ENCODE measurements at regions not wholly inside any gene's neighbourhood (a gene's known extent, or its start where the extent isn't known, plus 50 kb on each side); places are given as distances from the start of the nearest gene placed in this dataset.

- 0 out of 2 replicates have a peak, but pooled peaks cover 3% of the 10 kb centered on the region for H3K9me3 ChIP-seq (ENCODE audit: insufficient read depth, low read depth, low read length)
- no peaks in the 10 kb centered on the region for H3K9me2 ChIP-seq (replicated peaks; ENCODE audit: low read depth, low read length)
- no peaks in the 10 kb centered on the region for H3K27me3 ChIP-seq (ENCODE audit: insufficient read depth, low read length, poor library complexity, severe bottlenecking)
- H3K4me3 ChIP-seq (ENCODE audit: low read length, poor library complexity, severe bottlenecking) = no peak overlapping the region
- H3K9ac ChIP-seq (ENCODE audit: low read depth, low read length, poor library complexity, severe bottlenecking) = no peak overlapping the region
- no peak overlapping the region for H2AFZ ChIP-seq (ENCODE audit: low read length)
- no peak overlapping the region for H3K4me2 ChIP-seq (ENCODE audit: low read depth, low read length, poor library complexity, severe bottlenecking)
- H3F3A ChIP-seq (ENCODE audit: low read depth) = no peaks in the 10 kb centered on the region
- no peaks in the 10 kb centered on the region for H4K20me1 ChIP-seq (ENCODE audit: insufficient read depth, low read length, poor library complexity, severe bottlenecking)
- TF ChIP-seq CTCF (conservative IDR thresholded peaks at IDR 0.05; ENCODE audit: low read length) (no peak), EZH2phosphoT487 (IDR thresholded peaks at IDR 0.05; ENCODE audit: borderline replicate concordance) (no peak)
- no peaks in the 10 kb centered on the region for H3K79me2 ChIP-seq (ENCODE audit: insufficient read depth, low read length)
- H3K4me1 ChIP-seq (ENCODE audit: insufficient read depth, low read length, poor library complexity, severe bottlenecking) = no peaks in the 10 kb centered on the region
- H3K36me3 ChIP-seq (ENCODE audit: insufficient read depth, low read length) = no peaks in the 10 kb centered on the region
Measured at GRCh38 chr10:125466685-125467084, 216.3 kb downstream of the TEX36 start.

GRCh38 chr10:125462845-125463244, 220.1 kb downstream of the TEX36 start:
- H4K20me1 ChIP-seq (ENCODE audit: insufficient read depth, low read length, poor library complexity, severe bottlenecking) = no peaks in the 10 kb centered on the region

GRCh38 chr10:125460326-125460725, 222.6 kb downstream of the TEX36 start:
- no peaks in the 10 kb centered on the region for H3K9me2 ChIP-seq (replicated peaks; ENCODE audit: low read depth, low read length)
- H3K4me2 ChIP-seq (ENCODE audit: low read depth, low read length, poor library complexity, severe bottlenecking) = no peak overlapping the region
- no peaks in the 10 kb centered on the region for H3K9me3 ChIP-seq (ENCODE audit: insufficient read depth, low read depth, low read length)
- no peaks in the 10 kb centered on the region for H3K36me3 ChIP-seq (ENCODE audit: insufficient read depth, low read length)
- H3K4me1 ChIP-seq (ENCODE audit: insufficient read depth, low read length, poor library complexity, severe bottlenecking) = no peaks in the 10 kb centered on the region
- H4K20me1 ChIP-seq (ENCODE audit: insufficient read depth, low read length, poor library complexity, severe bottlenecking) = no peaks in the 10 kb centered on the region
- H3K79me2 ChIP-seq (ENCODE audit: insufficient read depth, low read length) = no peaks in the 10 kb centered on the region
- H3F3A ChIP-seq (ENCODE audit: low read depth) = no peaks in the 10 kb centered on the region
- no peak overlapping the region for H3K9ac ChIP-seq (ENCODE audit: low read depth, low read length, poor library complexity, severe bottlenecking)
- H3K4me3 ChIP-seq (ENCODE audit: low read length, poor library complexity, severe bottlenecking) = no peak overlapping the region
- H2AFZ ChIP-seq (ENCODE audit: low read length) = no peak overlapping the region
- H3K27me3 ChIP-seq (ENCODE audit: insufficient read depth, low read length, poor library complexity, severe bottlenecking) = no peaks in the 10 kb centered on the region
- TF ChIP-seq EZH2phosphoT487 (IDR thresholded peaks at IDR 0.05; ENCODE audit: borderline replicate concordance) (no peak), CTCF (conservative IDR thresholded peaks at IDR 0.05; ENCODE audit: low read length) (no peak)

More at GRCh38 chr10:125462845-125463244, 220.1 kb downstream of the TEX36 start:
- no peak overlapping the region for H3K4me2 ChIP-seq (ENCODE audit: low read depth, low read length, poor library complexity, severe bottlenecking)
- H3K9me2 ChIP-seq (replicated peaks; ENCODE audit: low read depth, low read length) = no peaks in the 10 kb centered on the region
- H3K9me3 ChIP-seq (ENCODE audit: insufficient read depth, low read depth, low read length) = no peaks in the 10 kb centered on the region
- H3K79me2 ChIP-seq (ENCODE audit: insufficient read depth, low read length) = no peaks in the 10 kb centered on the region
- H3K27me3 ChIP-seq (ENCODE audit: insufficient read depth, low read length, poor library complexity, severe bottlenecking) = no peaks in the 10 kb centered on the region
- H2AFZ ChIP-seq (ENCODE audit: low read length) = no peak overlapping the region
- H3K4me3 ChIP-seq (ENCODE audit: low read length, poor library complexity, severe bottlenecking) = no peak overlapping the region
- no peak for TF ChIP-seq EZH2phosphoT487 (IDR thresholded peaks at IDR 0.05; ENCODE audit: borderline replicate concordance)
- TF ChIP-seq CTCF (conservative IDR thresholded peaks at IDR 0.05; ENCODE audit: low read length) = no peak
- no peaks in the 10 kb centered on the region for H3K36me3 ChIP-seq (ENCODE audit: insufficient read depth, low read length)
- no peak overlapping the region for H3K9ac ChIP-seq (ENCODE audit: low read depth, low read length, poor library complexity, severe bottlenecking)
- H3K4me1 ChIP-seq (ENCODE audit: insufficient read depth, low read length, poor library complexity, severe bottlenecking) = no peaks in the 10 kb centered on the region
- H3F3A ChIP-seq (ENCODE audit: low read depth) = no peaks in the 10 kb centered on the region
